SU-DHL-6 (cell line): ENCODE measurements at regions not wholly inside any gene's neighbourhood (a gene's known extent, or its start where the extent isn't known, plus 50 kb on each side); places are given as distances from the start of the nearest gene placed in this dataset.

Source experiments
- H2AFZ ChIP-seq: fragments of 200-600 bp; sonication (generic); 2 replicates; pipeline ENCODE4 v1.6.1; 2014; ENCODE audit warnings: low read depth, mild to moderate bottlenecking, moderate library complexity, mixed read lengths, antibody characterized with exemption, low read length; ENCODE audit not compliant: severe bottlenecking
- H3F3A ChIP-seq: fragments of 200-600 bp; shearing (Covaris generic); 2 replicates; pipeline ENCODE4 v1.6.0; 2016; ENCODE audit warnings: antibody characterized with exemption, mild to moderate bottlenecking; ENCODE audit not compliant: insufficient read depth
- H3K27ac ChIP-seq: fragments of 200-600 bp; sonication (generic); 2 replicates; pipeline ENCODE4 v1.5.1; 2016; ENCODE audit warnings: low read depth, mild to moderate bottlenecking, low read length, moderate library complexity, mixed read lengths
- H3K27me3 ChIP-seq: fragments of 200-600 bp; sonication (generic), shearing (Covaris generic); 2 replicates; pipeline ENCODE4 v1.6.0; 2014; ENCODE audit warnings: mild to moderate bottlenecking, low read length
- H3K36me3 ChIP-seq: fragments of 200-600 bp; sonication (generic); 2 replicates; pipeline ENCODE4 v1.6.1; 2014; ENCODE audit warnings: mild to moderate bottlenecking, low read length, mixed read lengths
- H3K4me2 ChIP-seq: fragments of 300-600, 200-600 bp; shearing (Covaris generic), sonication (generic); 2 replicates; pipeline ENCODE4 v1.6.0; 2014; ENCODE audit warnings: low read length, low read depth, mild to moderate bottlenecking; ENCODE audit not compliant: poor library complexity, severe bottlenecking
- H3K4me3 ChIP-seq: fragments of 200-600 bp; sonication (generic); 2 replicates; pipeline ENCODE4 v1.5.1; 2014; ENCODE audit warnings: antibody characterized with exemption, low read length, mild to moderate bottlenecking, mixed read lengths; ENCODE audit not compliant: insufficient read depth, poor library complexity, severe bottlenecking
- H3K79me2 ChIP-seq: fragments of 200-600 bp; sonication (generic); 2 replicates; pipeline ENCODE4 v1.6.1; 2014; ENCODE audit warnings: mild to moderate bottlenecking, low read length, moderate library complexity; ENCODE audit not compliant: insufficient read depth
- H3K9ac ChIP-seq: fragments of 200-600 bp; sonication (generic); 2 replicates; pipeline ENCODE4 v1.7.0; 2014; ENCODE audit warnings: mild to moderate bottlenecking, low read length
- H3K9me2 ChIP-seq: fragments of 200-600 bp; sonication (generic); replicated peaks from 2 replicates; pipeline ENCODE4 v1.6.1; 2014; ENCODE audit warnings: low read length; ENCODE audit not compliant: insufficient read depth
- H3K9me3 ChIP-seq: fragments of 200-600 bp; sonication (generic); 2 replicates; pipeline ENCODE4 v1.6.1; 2014; ENCODE audit warnings: low read length, mixed read lengths; ENCODE audit not compliant: insufficient read depth
- H4K20me1 ChIP-seq: fragments of 200-600 bp; sonication (generic); 2 replicates; pipeline ENCODE4 v1.6.1; 2014; ENCODE audit warnings: low read depth, mild to moderate bottlenecking, antibody characterized with exemption, low read length, moderate library complexity, mixed read lengths
- CTCF ChIP-seq: fragments of 200-600 bp; sonication (generic); IDR thresholded peaks from one replicate; pipeline ENCODE4 v1.5.1; 2017; ENCODE audit warnings: antibody characterized with exemption, mild to moderate bottlenecking, low read length, moderate library complexity; ENCODE audit not compliant: insufficient read depth, poor library complexity, severe bottlenecking
- EZH2phosphoT487 ChIP-seq: fragments of 200-600 bp; sonication (generic), shearing (Covaris generic); conservative IDR thresholded peaks from 2 replicates; pipeline ENCODE4 v1.6.1; 2018; ENCODE audit warnings: mild to moderate bottlenecking, antibody characterized with exemption, low read length, moderate library complexity, mixed read lengths

GRCh38 chr9:76557674-76558225 lies 98.8 kb downstream of the GCNT1 start:
- Histone ChIP-seq H3K9me2 (no peaks in the 10 kb centered on the region), H3K27me3 (no peaks in the 10 kb centered on the region), H3K36me3 (no peaks in the 10 kb centered on the region), H3K4me3 (no peak overlapping the region), H2AFZ (no peak overlapping the region), H3F3A (no peaks in the 10 kb centered on the region), H3K9me3 (no peaks in the 10 kb centered on the region), H3K4me2 (no peak overlapping the region), H3K27ac (no peak overlapping the region), H3K79me2 (no peaks in the 10 kb centered on the region), H4K20me1 (no peaks in the 10 kb centered on the region), H3K9ac (no peak overlapping the region)
- TF ChIP-seq EZH2phosphoT487 (no peak), CTCF (no peak)

- Histone ChIP-seq H3K36me3 (no peaks in the 10 kb centered on the region), H2AFZ (no peak overlapping the region), H3K4me3 (no peak overlapping the region), H3K27me3 (no peaks in the 10 kb centered on the region), H3K9ac (no peak overlapping the region), H4K20me1 (no peaks in the 10 kb centered on the region), H3K79me2 (no peaks in the 10 kb centered on the region), H3F3A (no peaks in the 10 kb centered on the region), H3K9me3 (no peaks in the 10 kb centered on the region), H3K9me2 (no peaks in the 10 kb centered on the region), H3K27ac (no peak overlapping the region), H3K4me2 (no peak overlapping the region)
- TF ChIP-seq EZH2phosphoT487 (no peak), CTCF (no peak)
These were observed 99.5 kb downstream of the GCNT1 start for GRCh38 chr9:76558465-76558864.

GRCh38 chr9:76559286-76559685 lies 100.3 kb downstream of the GCNT1 start:
- Histone ChIP-seq H3K27ac (no peak overlapping the region), H3K9me2 (no peaks in the 10 kb centered on the region), H3K4me2 (no peak overlapping the region)

More at GRCh38 chr9:76559286-76559685, 100.3 kb downstream of the GCNT1 start:
- no peaks in the 10 kb centered on the region for H3K79me2 ChIP-seq
- H3K36me3 ChIP-seq = no peaks in the 10 kb centered on the region
- no peaks in the 10 kb centered on the region for H3K9me3 ChIP-seq
- no peaks in the 10 kb centered on the region for H3F3A ChIP-seq
- H4K20me1 ChIP-seq = no peaks in the 10 kb centered on the region
- no peak overlapping the region for H3K4me3 ChIP-seq
- no peak for TF ChIP-seq CTCF
- TF ChIP-seq EZH2phosphoT487 = no peak
- H3K9ac ChIP-seq = no peak overlapping the region
- H3K27me3 ChIP-seq = no peaks in the 10 kb centered on the region
- no peak overlapping the region for H2AFZ ChIP-seq
